NCI-H146 (cell line): ENCODE measurements at regions not wholly inside any gene's neighbourhood (a gene's known extent, or its start where the extent isn't known, plus 50 kb on each side); places are given as distances from the start of the nearest gene placed in this dataset.
"Not testable (repeated sequence)": the region's sequence is repeated elsewhere in the genome, so short reads cannot be mapped to it uniquely, and the experiment has no call there.

Source experiments
- DNase-seq: peaks from one replicate; lab custom pipeline; 2025; lab: John Stamatoyannopoulos, UW

DNA sequence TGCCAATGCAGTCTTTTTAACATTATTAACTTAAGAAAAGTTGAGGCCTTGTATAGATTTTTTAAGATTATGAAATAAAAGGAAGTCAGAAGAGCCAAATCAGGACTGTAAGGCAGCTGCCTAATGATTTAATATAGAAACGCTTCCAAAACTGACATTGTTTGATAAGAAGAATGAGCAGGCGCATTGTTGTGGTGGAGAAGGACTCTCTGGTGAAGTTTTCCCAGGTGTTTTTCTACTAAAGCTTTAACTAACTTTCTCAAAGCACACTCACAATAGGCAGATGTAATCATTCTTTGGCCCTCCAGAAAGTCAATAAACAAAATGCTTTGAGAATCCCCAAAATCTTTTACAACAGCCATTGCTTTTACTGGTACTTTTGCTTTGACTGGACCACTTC lies 288.6 kb upstream of the FIGN start:
- no peak for DNase-seq

- no peak for DNase-seq
Observed at GRCh38 chr2:164023896-164024295, 288.1 kb upstream of the FIGN start.

DNA sequence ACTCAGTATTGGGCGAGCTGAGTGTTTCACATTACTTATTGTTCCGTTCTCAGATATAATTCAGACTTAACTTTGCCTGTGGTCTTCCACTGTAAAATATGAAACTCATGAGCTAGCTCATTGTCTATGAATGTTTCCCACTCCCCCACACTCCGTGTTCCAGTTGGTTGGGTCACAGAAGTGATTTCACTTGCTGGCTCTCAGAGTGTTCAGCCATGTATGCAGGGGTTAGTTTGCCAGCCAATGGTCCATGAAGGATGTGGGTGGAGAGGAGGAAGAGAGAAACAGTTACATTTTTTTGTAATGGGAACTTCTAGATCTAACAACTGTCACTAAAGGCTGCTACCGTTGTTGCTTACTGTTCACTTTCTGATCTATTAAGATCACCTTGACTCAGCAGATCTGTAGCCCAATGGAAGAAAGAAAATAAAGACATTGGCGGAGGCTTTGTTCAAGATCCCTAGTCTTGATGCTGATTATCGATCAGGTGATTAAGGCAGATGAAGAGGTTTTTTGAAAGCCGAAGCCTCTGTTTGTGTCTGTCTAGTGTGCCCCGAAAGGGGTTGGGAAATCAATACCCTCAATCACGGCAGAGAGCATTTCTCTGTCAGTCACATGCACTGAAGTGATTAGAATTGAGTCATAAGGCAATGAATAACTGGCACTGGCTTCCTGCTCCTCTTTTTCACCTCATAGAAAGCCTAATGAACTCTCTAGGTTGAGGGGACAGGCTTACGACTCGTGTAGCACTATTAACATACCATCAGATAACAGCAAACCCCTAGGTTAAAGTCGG lies 279.7 kb upstream of the FIGN start:
- no peak for DNase-seq

- no peak for DNase-seq
Observed at GRCh38 chr2:164014791-164015190, 279.0 kb upstream of the FIGN start.

DNA sequence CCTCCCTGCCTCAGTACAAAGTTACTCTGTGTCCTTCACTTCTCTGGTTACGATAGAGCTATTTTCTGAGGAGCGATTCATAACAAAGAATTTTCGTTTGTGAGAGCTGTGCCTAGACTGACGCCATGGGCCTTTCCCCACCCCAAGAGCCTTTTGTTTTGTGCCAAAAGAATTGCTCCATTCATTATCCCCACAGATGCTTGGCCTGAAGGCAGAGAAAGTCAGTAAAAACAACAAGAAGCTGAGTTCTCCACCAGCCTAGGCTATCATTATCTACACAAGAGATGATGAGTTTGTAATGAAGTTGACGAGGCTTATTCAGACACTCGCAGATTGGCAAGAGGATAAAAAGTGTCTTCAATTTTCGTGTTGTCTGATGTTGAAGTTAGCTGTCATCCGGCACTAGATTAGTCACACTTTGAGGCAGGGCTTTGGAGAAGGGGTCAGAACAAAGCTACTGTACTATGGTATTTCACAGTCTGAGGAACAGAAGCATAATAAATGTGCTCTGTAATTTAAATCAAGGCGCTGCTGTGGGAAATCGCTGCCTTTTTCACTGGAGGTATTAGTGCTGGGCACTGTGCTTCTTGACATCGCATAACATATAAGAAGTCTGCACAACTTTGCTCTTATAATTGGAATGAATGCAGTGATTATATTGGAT lies 278.4 kb upstream of the FIGN start:
- no peak for DNase-seq

- no peak for DNase-seq
Observed at GRCh38 chr2:164012581-164012980, 276.8 kb upstream of the FIGN start.

DNA sequence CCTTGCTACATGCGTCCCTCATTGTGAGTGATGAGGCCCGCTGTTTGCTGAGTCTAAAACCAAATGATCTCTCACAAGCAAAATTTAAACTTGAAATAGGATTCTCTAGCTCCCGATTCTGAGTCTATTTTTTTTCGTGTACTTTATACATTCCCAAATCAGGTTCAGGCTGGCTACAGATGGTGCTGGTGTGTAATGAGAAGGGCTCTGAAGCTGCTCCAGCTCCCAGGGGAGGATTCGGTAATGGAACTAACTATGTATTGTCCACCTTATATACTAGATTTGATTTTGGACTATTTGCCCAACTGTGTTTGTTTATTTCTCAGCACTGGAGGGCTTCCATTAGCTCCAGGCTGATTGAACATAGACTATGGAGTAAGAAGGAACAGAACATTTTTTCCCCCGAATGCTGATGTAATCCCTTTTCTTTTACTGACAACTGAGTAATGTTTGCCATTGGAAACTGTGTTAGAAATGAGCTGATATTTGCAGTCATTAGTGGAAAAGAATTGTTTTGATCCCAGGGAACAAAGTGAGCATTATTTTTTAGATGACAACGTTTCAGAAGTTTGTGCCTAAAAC lies 274.0 kb upstream of the FIGN start:
- DNase-seq, result no peak

GRCh38 chr2:164008752-164009151 lies 272.9 kb upstream of the FIGN start:
- DNase-seq, result no peak

- no peak for DNase-seq
Observed at GRCh38 chr2:164006704-164007103, 270.9 kb upstream of the FIGN start.

- no peak for DNase-seq
Observed at GRCh38 chr2:164000176-164000575, 264.4 kb upstream of the FIGN start.

DNA sequence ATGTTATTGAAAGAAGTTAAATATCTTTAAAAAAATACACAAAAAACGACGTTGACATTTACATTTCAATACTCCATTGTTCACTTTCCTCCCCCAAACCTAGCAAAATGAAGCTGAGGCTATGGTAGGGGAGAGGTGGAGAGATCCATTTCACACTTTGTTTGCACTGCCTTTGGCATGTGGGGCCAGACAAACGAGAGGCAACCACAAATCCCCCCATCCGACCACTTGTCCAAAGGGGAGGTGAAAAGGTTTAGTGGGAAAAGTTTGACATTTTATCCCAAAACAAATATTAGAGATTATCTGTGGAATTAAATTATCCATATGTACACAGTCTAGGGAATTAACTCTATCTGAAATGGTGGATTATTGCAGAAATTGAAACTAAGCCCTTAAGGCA lies 261.7 kb upstream of the FIGN start:
- no peak for DNase-seq

GRCh38 chr2:163990541-163990940 lies 254.7 kb upstream of the FIGN start:
- DNase-seq, result no peak

DNA sequence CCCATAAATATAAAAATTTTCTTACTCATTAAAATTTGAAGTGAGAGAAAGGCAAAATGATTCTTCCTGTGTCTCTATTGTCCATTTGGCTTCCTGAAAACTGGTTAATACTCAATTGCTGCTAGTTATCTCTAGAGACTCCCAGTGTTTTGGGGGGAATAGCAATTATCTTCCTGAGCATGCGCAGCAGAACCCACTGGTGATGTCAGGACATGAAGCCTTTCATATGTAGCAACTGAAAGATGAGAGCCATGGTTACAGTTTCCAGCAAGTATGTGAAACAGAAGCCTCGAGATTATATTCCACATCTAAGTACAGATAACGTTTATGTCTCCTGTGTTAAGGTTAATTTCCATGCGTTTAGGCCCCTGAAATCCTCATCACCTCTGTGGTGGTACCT lies 254.3 kb upstream of the FIGN start:
- no peak for DNase-seq

- DNase-seq, result no peak
Observed at GRCh38 chr2:163987175-163987940, 251.6 kb upstream of the FIGN start.

- no peak for DNase-seq
Observed at GRCh38 chr2:163984986-163985385, 249.2 kb upstream of the FIGN start.

DNA sequence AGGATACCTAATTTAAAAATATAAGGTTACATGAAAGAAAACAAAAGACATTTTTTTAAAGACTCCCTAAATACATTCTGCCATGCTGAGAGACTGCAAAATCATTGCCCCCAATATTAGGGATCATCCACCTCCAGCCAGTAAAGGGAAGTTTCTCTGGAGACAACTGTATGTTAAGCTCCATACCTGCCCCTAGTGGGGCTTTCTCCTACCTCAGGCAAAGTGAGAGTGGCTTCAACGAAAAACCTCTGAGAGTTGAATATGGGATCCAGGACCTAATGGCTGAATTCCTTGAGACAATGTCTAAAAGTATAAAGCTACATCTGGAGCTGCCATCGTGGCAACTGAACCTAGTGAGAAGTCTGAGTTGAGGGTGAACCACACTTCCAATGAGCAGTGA lies 248.1 kb upstream of the FIGN start:
- DNase-seq, result no peak

- DNase-seq, result no peak
Observed at GRCh38 chr2:163982938-163983337, 247.1 kb upstream of the FIGN start.

- DNase-seq, result no peak
Observed at GRCh38 chr2:163974766-163975165, 239.0 kb upstream of the FIGN start.

GRCh38 chr2:163970058-163970813 lies 234.4 kb upstream of the FIGN start:
- DNase-seq, result no peak

GRCh38 chr2:163964278-163964677 lies 228.5 kb upstream of the FIGN start:
- not testable (repeated sequence) for DNase-seq

GRCh38 chr2:163953390-163953907 lies 217.6 kb upstream of the FIGN start:
- DNase-seq, result no peak

GRCh38 chr2:163951312-163951711 lies 215.5 kb upstream of the FIGN start:
- DNase-seq, result no peak
